GM12878 (cell line): ENCODE measurements at regions not wholly inside any gene's neighbourhood (a gene's known extent, or its start where the extent isn't known, plus 50 kb on each side); places are given as distances from the start of the nearest gene placed in this dataset.

Source experiments
- GABPA ChIP-seq: IDR thresholded peaks from 2 replicates; pipeline ENCODE4 v1.6.1; 2014; ENCODE audit warnings: antibody characterized with exemption, low read depth, mild to moderate bottlenecking, inconsistent platforms
- HCFC1 ChIP-seq: fragments of 150-350 bp; IDR thresholded peaks from 2 replicates; pipeline ENCODE4 v1.6.1; 2014; ENCODE audit warnings: low read length
- POLR2A ChIP-seq: IDR thresholded peaks from 2 replicates; pipeline ENCODE4 v1.6.1; 2011; ENCODE audit warnings: low read depth, mild to moderate bottlenecking, low read length
- SMC3 ChIP-seq: IDR thresholded peaks from 2 replicates; pipeline ENCODE4 v1.6.1; 2011; ENCODE audit warnings: low read length, improper control_type of control experiment, borderline replicate concordance
- SPI1 ChIP-seq: IDR thresholded peaks from 2 replicates; pipeline ENCODE4 v1.6.1; 2011; ENCODE audit warnings: low read depth, mild to moderate bottlenecking, low read length, moderate library complexity, borderline replicate concordance; ENCODE audit not compliant: insufficient read depth
- SREBF2 ChIP-seq: IDR thresholded peaks from 2 replicates; pipeline ENCODE4 v1.6.1; 2012; ENCODE audit warnings: mild to moderate bottlenecking, low read length
- ZBED1 ChIP-seq: IDR thresholded peaks from 2 replicates; pipeline ENCODE4 v1.6.1; 2016; ENCODE audit warnings: borderline replicate concordance
- TF ChIP-seq, protein P1 (sequence below), 3 experiments: IDR thresholded peaks in 2 of 3; conservative IDR thresholded peaks in 1 of 3; 2 replicates each; pipeline ENCODE4 v1.5.1; 2011; ENCODE audit warnings: low read depth in 3 of 3, low read length in 3 of 3, mild to moderate bottlenecking in 3 of 3, control low read depth in 2 of 3, moderate library complexity in 2 of 3, inconsistent platforms in 1 of 3, mixed read lengths in 1 of 3; ENCODE audit not compliant: control insufficient read depth in 2 of 3, insufficient read depth in 1 of 3; ENCODE audit errors: extremely low read depth in 1 of 3
- TF ChIP-seq, protein P2 (sequence below): fragments of 450-650 bp; IDR thresholded peaks from 2 replicates; pipeline ENCODE4 v1.6.1; 2017; ENCODE audit warnings: mild to moderate bottlenecking
- TF ChIP-seq, protein P3 (sequence below): fragments of 450-650 bp; IDR thresholded peaks from 2 replicates; pipeline ENCODE4 v1.6.1; 2017; ENCODE audit warnings: mild to moderate bottlenecking, low read depth, inconsistent platforms; ENCODE audit not compliant: poor library complexity, severe bottlenecking
- TF ChIP-seq, protein P4 (sequence below): IDR thresholded peaks from 2 replicates; pipeline ENCODE4 v1.6.1; 2011; ENCODE audit warnings: mild to moderate bottlenecking, low read depth, low read length, moderate library complexity; ENCODE audit not compliant: insufficient replicate concordance

DNA sequence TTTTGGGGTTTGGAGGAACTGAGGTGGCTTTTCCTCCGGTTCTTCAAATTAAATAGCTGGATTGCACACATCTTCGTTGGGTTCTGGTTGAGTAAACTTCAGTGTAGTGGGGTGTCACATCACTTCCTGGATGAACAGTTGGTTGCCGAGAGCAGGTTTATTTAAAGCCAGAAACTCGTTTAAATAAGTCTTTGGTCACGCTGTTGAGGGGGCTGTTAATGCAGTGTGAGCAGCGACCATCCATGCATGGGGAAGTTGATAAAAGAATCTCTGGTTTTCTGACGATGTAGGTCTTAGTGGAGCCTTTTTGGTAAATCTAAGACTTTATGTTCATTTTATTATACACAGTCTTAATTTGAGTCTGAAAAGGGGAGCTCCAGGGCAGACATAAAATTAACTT, 351.2 kb upstream of the ARGLU1 start:
- TF ChIP-seq SREBF2 (no peak), ZBED1 (no peak), SMC3 (no peak), GABPA (no peak), HCFC1 (no peak), SPI1 (no peak), POLR2A (no peak)
- TF ChIP-seq, protein P1, sequence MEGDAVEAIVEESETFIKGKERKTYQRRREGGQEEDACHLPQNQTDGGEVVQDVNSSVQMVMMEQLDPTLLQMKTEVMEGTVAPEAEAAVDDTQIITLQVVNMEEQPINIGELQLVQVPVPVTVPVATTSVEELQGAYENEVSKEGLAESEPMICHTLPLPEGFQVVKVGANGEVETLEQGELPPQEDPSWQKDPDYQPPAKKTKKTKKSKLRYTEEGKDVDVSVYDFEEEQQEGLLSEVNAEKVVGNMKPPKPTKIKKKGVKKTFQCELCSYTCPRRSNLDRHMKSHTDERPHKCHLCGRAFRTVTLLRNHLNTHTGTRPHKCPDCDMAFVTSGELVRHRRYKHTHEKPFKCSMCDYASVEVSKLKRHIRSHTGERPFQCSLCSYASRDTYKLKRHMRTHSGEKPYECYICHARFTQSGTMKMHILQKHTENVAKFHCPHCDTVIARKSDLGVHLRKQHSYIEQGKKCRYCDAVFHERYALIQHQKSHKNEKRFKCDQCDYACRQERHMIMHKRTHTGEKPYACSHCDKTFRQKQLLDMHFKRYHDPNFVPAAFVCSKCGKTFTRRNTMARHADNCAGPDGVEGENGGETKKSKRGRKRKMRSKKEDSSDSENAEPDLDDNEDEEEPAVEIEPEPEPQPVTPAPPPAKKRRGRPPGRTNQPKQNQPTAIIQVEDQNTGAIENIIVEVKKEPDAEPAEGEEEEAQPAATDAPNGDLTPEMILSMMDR (IDR thresholded peaks at IDR 0.05 in 2 of 3, conservative IDR thresholded peaks at IDR 0.05 in 1 of 3; ENCODE audit: control insufficient read depth in 2 of 3, extremely low read depth in 1 of 3, insufficient read depth in 1 of 3, low read depth in 3 of 3, low read length in 3 of 3), result no peak
- TF ChIP-seq, protein P2, sequence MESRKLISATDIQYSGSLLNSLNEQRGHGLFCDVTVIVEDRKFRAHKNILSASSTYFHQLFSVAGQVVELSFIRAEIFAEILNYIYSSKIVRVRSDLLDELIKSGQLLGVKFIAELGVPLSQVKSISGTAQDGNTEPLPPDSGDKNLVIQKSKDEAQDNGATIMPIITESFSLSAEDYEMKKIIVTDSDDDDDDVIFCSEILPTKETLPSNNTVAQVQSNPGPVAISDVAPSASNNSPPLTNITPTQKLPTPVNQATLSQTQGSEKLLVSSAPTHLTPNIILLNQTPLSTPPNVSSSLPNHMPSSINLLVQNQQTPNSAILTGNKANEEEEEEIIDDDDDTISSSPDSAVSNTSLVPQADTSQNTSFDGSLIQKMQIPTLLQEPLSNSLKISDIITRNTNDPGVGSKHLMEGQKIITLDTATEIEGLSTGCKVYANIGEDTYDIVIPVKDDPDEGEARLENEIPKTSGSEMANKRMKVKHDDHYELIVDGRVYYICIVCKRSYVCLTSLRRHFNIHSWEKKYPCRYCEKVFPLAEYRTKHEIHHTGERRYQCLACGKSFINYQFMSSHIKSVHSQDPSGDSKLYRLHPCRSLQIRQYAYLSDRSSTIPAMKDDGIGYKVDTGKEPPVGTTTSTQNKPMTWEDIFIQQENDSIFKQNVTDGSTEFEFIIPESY, result no peak
- TF ChIP-seq, protein P3, sequence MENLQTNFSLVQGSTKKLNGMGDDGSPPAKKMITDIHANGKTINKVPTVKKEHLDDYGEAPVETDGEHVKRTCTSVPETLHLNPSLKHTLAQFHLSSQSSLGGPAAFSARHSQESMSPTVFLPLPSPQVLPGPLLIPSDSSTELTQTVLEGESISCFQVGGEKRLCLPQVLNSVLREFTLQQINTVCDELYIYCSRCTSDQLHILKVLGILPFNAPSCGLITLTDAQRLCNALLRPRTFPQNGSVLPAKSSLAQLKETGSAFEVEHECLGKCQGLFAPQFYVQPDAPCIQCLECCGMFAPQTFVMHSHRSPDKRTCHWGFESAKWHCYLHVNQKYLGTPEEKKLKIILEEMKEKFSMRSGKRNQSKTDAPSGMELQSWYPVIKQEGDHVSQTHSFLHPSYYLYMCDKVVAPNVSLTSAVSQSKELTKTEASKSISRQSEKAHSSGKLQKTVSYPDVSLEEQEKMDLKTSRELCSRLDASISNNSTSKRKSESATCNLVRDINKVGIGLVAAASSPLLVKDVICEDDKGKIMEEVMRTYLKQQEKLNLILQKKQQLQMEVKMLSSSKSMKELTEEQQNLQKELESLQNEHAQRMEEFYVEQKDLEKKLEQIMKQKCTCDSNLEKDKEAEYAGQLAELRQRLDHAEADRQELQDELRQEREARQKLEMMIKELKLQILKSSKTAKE, result no peak
- TF ChIP-seq, protein P4, sequence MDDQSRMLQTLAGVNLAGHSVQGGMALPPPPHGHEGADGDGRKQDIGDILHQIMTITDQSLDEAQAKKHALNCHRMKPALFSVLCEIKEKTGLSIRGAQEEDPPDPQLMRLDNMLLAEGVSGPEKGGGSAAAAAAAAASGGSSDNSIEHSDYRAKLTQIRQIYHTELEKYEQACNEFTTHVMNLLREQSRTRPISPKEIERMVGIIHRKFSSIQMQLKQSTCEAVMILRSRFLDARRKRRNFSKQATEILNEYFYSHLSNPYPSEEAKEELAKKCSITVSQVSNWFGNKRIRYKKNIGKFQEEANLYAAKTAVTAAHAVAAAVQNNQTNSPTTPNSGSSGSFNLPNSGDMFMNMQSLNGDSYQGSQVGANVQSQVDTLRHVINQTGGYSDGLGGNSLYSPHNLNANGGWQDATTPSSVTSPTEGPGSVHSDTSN, result no peak
